ENCODE measurements at regions not wholly inside any gene's neighbourhood (a gene's known extent, or its start where the extent isn't known, plus 50 kb on each side); places are given as distances from the start of the nearest gene placed in this dataset.

DNA sequence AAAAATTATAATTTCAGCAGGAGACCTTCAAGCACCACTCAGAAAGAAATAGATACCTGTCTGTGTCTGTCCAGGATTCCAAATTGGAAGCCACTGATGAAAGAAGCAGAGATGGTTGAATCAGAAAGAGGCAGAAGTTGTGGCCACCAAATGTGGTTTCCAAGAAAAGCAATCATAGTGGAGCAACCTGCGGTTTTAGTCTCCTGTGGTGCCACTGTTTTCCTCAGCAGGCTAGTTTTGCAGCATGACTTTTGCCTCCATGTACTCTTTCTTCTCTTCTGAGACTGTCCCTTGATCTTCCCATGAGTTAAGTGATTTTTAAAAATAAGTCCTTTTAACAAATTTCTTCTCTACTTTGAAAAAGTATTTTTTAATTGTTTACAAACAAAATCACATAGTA, 535.8 kb downstream of the CYLC2 start:
- no peak overlapping the region for H3K4me2 ChIP-seq (ENCODE audit: insufficient read depth in 1 of 2, low read depth in 2 of 2, low read length in 2 of 2)
- no peak overlapping the region for H3K56ac ChIP-seq (replicated peaks; ENCODE audit: insufficient read length, low read depth, low read length)
- H2BK15ac ChIP-seq (ENCODE audit: low read length): no peak overlapping the region
- no peaks in the 10 kb centered on the region for H4K20me1 ChIP-seq (replicated peaks in 1 of 2; ENCODE audit: control insufficient read depth in 1 of 2, insufficient read depth in 2 of 2, low read length in 2 of 2)
- no peak overlapping the region for H2BK5ac ChIP-seq (ENCODE audit: low read depth, low read length)
- H3K27ac ChIP-seq (ENCODE audit: low read depth, low read length): no peak overlapping the region
- no peaks in the 10 kb centered on the region; a peak in 1 of 4 replicates for H3K9me3 ChIP-seq (ENCODE audit: insufficient read depth in 2 of 2, low read depth in 1 of 2, low read length in 1 of 2)
- H3K79me2 ChIP-seq (ENCODE audit: control insufficient read depth in 1 of 2, insufficient read depth in 2 of 2, low read length in 2 of 2): no peaks in the 10 kb centered on the region
- no peaks in the 10 kb centered on the region for H3K23me2 ChIP-seq (ENCODE audit: low read depth, low read length)
- no peak overlapping the region for H2AK5ac ChIP-seq (ENCODE audit: low read depth, low read length)
- H3K4me3 ChIP-seq (ENCODE audit: extremely low read depth in 1 of 4, insufficient read depth in 2 of 4, low read depth in 3 of 4, low read length in 4 of 4): no peak overlapping the region
- H3K4me1 ChIP-seq (replicated peaks in 1 of 4; ENCODE audit: control insufficient read depth in 3 of 4, insufficient read depth in 4 of 4, low read length in 3 of 4): no peaks in the 10 kb centered on the region
- no peak overlapping the region for H3K18ac ChIP-seq (ENCODE audit: extremely low read depth, low read length)
- H2AFZ ChIP-seq (ENCODE audit: low read length): no peak overlapping the region
- no peak overlapping the region for H3K9ac ChIP-seq (replicated peaks in 1 of 4; ENCODE audit: extremely low read depth in 1 of 4, low read depth in 3 of 4, low read length in 3 of 4)
- H3K79me1 ChIP-seq (ENCODE audit: low read depth, low read length): no peaks in the 10 kb centered on the region
- H2BK20ac ChIP-seq (ENCODE audit: low read length): no peak overlapping the region
- no peak overlapping the region for H4K91ac ChIP-seq (replicated peaks; ENCODE audit: insufficient read length, low read length)
- 40% methylated on average over 1 of the region's 1 CpG; no CpG with 5 or more reads in 1 of the 2 experiments for WGBS, 2 experiments (ENCODE audit: extremely low coverage in 1 of 2, insufficient coverage in 1 of 2, insufficient read length in 1 of 2, insufficient replicate concordance in 2 of 2, low coverage in 1 of 2, low lambda C conversion rate in 2 of 2, missing lambda C conversion rate in 1 of 2)
- no peaks in the 10 kb centered on the region; a peak in 1 of 8 replicates for H3K36me3 ChIP-seq (ENCODE audit: control insufficient read depth in 2 of 4, insufficient read depth in 4 of 4, low read length in 3 of 4)
- no peak overlapping the region for H4K5ac ChIP-seq (ENCODE audit: insufficient read length, low read depth, low read length)
- no peak overlapping the region for H2BK12ac ChIP-seq (ENCODE audit: low read depth, low read length)
- DNase-seq (ENCODE audit: low read depth in 1 of 2, low spot score in 2 of 2) (no peak), FAIRE-seq (no peak)
- ChIA-PET CTCF (ENCODE audit: partially characterized antibody) (interaction anchor here (1.2 kb wide), 1 partner anchor 50 kb away, joined by 3 read pairs; no protein-coding TSS in a partner anchor), POLR2A (ENCODE audit: partially characterized antibody) (no interaction called here)
- no peak overlapping the region for H2BK120ac ChIP-seq (replicated peaks; ENCODE audit: low read depth, low read length)
- no peak overlapping the region for H3K14ac ChIP-seq (ENCODE audit: insufficient read length)
- H3K23ac ChIP-seq (ENCODE audit: insufficient read length): no peak overlapping the region
- H4K8ac ChIP-seq (ENCODE audit: extremely low read depth, insufficient read depth, low read length): no peak overlapping the region
- no peak overlapping the region for H3K4ac ChIP-seq (replicated peaks; ENCODE audit: insufficient read length, low read depth, low read length)
- H3K27me3 ChIP-seq (replicated peaks in 1 of 4; ENCODE audit: control insufficient read depth in 3 of 4, extremely low read depth in 1 of 4, insufficient read depth in 3 of 4, low read length in 3 of 4): no peaks in the 10 kb centered on the region
- TF ChIP-seq RXRA (IDR thresholded peaks at IDR 0.05; ENCODE audit: insufficient read depth, low read depth, low read length): no peak
- no peak for TF ChIP-seq BACH1 (IDR thresholded peaks at IDR 0.05; ENCODE audit: low read length)
- TF ChIP-seq BCL11A (IDR thresholded peaks at IDR 0.05; ENCODE audit: low read depth in 2 of 2, low read length in 2 of 2): no peak
- TF ChIP-seq CBX5 (IDR thresholded peaks at IDR 0.05; ENCODE audit: low read depth, low read length): no peak
- TF ChIP-seq RFX5 (IDR thresholded peaks at IDR 0.05; ENCODE audit: borderline replicate concordance, low read depth, low read length): no peak
- no peak for TF ChIP-seq RNF2 (IDR thresholded peaks at IDR 0.05; ENCODE audit: borderline replicate concordance, low read depth, low read length, missing control alignments, poor library complexity, severe bottlenecking)
- TF ChIP-seq RAD21 (IDR thresholded peaks at IDR 0.05 in 1 of 2, conservative IDR thresholded peaks at IDR 0.05 in 1 of 2; ENCODE audit: low read depth in 2 of 2, low read length in 2 of 2): no peak
- TF ChIP-seq CTBP2 (IDR thresholded peaks at IDR 0.05; ENCODE audit: borderline replicate concordance, insufficient read depth, insufficient read length, low read length): no peak
- no peak for TF ChIP-seq PHF8 (conservative IDR thresholded peaks at IDR 0.05; ENCODE audit: low read depth, low read length)
- no peak for TF ChIP-seq MAFK (IDR thresholded peaks at IDR 0.05; ENCODE audit: low read depth, low read length)
- TF ChIP-seq SP2 (IDR thresholded peaks at IDR 0.05; ENCODE audit: low read length): no peak
- TF ChIP-seq RBBP5 (IDR thresholded peaks at IDR 0.05; ENCODE audit: borderline replicate concordance, low read depth, low read length): no peak
- TF ChIP-seq KDM5A (IDR thresholded peaks at IDR 0.05; ENCODE audit: low read length): no peak
